COR-L47 (cell line): ENCODE measurements at regions not wholly inside any gene's neighbourhood (a gene's known extent, or its start where the extent isn't known, plus 50 kb on each side); places are given as distances from the start of the nearest gene placed in this dataset.

ENCODE experiments used
- DNase-seq: peaks from one replicate; lab custom pipeline; 2025; lab: John Stamatoyannopoulos, UW

- peak; percentile 46 for DNase-seq
These were observed 68.4 kb upstream of the NOX3 start for GRCh38 chr6:155523821-155524651.

- no peak for DNase-seq
These were observed 66.1 kb upstream of the NOX3 start for GRCh38 chr6:155521719-155522118.

GRCh38 chr6:155520078-155520477, 64.4 kb upstream of the NOX3 start:
- no peak for DNase-seq

- no peak for DNase-seq
These were observed 63.6 kb upstream of the NOX3 start for GRCh38 chr6:155519176-155519738.

GRCh38 chr6:155517294-155517693, 61.7 kb upstream of the NOX3 start:
- no peak for DNase-seq

- no peak for DNase-seq
These were observed 55.2 kb upstream of the NOX3 start for GRCh38 chr6:155510879-155511278.

- no peak for DNase-seq
These were observed 54.3 kb upstream of the NOX3 start for GRCh38 chr6:155509743-155510475.

GRCh38 chr6:155505608-155505989, 50.0 kb upstream of the NOX3 start:
- DNase-seq: no peak
